ENCODE measurements at regions not wholly inside any gene's neighbourhood (a gene's known extent, or its start where the extent isn't known, plus 50 kb on each side); places are given as distances from the start of the nearest gene placed in this dataset.

DNA sequence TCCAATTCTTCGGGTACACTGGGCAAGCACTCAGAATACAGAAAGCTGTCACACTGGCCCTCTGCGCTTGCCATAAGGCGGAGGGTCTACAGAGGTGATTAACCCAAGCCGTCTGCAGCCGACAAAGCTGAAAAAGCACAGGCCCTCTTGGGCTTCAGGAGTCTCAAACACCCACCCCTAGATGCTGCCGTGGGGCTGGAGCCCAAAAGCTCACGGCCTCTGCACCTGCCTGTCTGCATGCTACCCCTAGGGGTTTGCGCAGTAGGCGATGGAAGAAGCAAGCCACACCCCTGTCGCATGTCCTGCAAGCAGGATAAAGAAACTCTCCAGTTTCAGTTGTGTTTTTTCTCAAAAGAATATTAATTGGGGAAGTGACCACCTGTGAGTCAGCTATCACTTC lies 118.8 kb upstream of the PLEKHA5 start:
- Histone ChIP-seq H3K36me3 (ENCODE audit: insufficient read depth, low read length) (no peaks in the 10 kb centered on the region), H2AFZ (ENCODE audit: low read depth, low read length) (no peak overlapping the region), H3K79me2 (replicated peaks; ENCODE audit: insufficient read depth, low read length) (no peaks in the 10 kb centered on the region), H3K27me3 (ENCODE audit: insufficient read depth, low read depth, low read length) (no peaks in the 10 kb centered on the region), H3F3A (ENCODE audit: insufficient read depth, low read length, poor library complexity, severe bottlenecking) (no peaks in the 10 kb centered on the region), H3K9ac (ENCODE audit: low read length) (no peak overlapping the region), H4K20me1 (ENCODE audit: insufficient read depth) (no peaks in the 10 kb centered on the region), H3K4me3 (ENCODE audit: low read length) (no peak overlapping the region), H3K27ac (ENCODE audit: low read length) (no peak overlapping the region), H3K9me2 (ENCODE audit: insufficient read depth, low read length) (no peaks in the 10 kb centered on the region), H3K9me3 (ENCODE audit: low read length) (no peaks in the 10 kb centered on the region), H3K4me2 (ENCODE audit: low read length) (no peak overlapping the region)
- TF ChIP-seq TAF1 (IDR thresholded peaks at IDR 0.05; ENCODE audit: low read depth) (no peak), EZH2 (IDR thresholded peaks at IDR 0.05; ENCODE audit: borderline replicate concordance, insufficient read depth, low read length, poor library complexity, severe bottlenecking) (no peak), POLR2AphosphoS5 (IDR thresholded peaks at IDR 0.05) (no peak), EP300 (conservative IDR thresholded peaks at IDR 0.05; ENCODE audit: poor library complexity, severe bottlenecking) (no peak), SMC3 (conservative IDR thresholded peaks at IDR 0.05; ENCODE audit: poor library complexity) (no peak), MXI1 (conservative IDR thresholded peaks at IDR 0.05; ENCODE audit: poor library complexity, severe bottlenecking) (no peak), RAD21 (conservative IDR thresholded peaks at IDR 0.05) (no peak)
- TF ChIP-seq, protein P1, sequence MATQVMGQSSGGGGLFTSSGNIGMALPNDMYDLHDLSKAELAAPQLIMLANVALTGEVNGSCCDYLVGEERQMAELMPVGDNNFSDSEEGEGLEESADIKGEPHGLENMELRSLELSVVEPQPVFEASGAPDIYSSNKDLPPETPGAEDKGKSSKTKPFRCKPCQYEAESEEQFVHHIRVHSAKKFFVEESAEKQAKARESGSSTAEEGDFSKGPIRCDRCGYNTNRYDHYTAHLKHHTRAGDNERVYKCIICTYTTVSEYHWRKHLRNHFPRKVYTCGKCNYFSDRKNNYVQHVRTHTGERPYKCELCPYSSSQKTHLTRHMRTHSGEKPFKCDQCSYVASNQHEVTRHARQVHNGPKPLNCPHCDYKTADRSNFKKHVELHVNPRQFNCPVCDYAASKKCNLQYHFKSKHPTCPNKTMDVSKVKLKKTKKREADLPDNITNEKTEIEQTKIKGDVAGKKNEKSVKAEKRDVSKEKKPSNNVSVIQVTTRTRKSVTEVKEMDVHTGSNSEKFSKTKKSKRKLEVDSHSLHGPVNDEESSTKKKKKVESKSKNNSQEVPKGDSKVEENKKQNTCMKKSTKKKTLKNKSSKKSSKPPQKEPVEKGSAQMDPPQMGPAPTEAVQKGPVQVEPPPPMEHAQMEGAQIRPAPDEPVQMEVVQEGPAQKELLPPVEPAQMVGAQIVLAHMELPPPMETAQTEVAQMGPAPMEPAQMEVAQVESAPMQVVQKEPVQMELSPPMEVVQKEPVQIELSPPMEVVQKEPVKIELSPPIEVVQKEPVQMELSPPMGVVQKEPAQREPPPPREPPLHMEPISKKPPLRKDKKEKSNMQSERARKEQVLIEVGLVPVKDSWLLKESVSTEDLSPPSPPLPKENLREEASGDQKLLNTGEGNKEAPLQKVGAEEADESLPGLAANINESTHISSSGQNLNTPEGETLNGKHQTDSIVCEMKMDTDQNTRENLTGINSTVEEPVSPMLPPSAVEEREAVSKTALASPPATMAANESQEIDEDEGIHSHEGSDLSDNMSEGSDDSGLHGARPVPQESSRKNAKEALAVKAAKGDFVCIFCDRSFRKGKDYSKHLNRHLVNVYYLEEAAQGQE (IDR thresholded peaks at IDR 0.05; ENCODE audit: borderline replicate concordance): no peak
- TF ChIP-seq, protein P2, sequence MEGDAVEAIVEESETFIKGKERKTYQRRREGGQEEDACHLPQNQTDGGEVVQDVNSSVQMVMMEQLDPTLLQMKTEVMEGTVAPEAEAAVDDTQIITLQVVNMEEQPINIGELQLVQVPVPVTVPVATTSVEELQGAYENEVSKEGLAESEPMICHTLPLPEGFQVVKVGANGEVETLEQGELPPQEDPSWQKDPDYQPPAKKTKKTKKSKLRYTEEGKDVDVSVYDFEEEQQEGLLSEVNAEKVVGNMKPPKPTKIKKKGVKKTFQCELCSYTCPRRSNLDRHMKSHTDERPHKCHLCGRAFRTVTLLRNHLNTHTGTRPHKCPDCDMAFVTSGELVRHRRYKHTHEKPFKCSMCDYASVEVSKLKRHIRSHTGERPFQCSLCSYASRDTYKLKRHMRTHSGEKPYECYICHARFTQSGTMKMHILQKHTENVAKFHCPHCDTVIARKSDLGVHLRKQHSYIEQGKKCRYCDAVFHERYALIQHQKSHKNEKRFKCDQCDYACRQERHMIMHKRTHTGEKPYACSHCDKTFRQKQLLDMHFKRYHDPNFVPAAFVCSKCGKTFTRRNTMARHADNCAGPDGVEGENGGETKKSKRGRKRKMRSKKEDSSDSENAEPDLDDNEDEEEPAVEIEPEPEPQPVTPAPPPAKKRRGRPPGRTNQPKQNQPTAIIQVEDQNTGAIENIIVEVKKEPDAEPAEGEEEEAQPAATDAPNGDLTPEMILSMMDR (IDR thresholded peaks at IDR 0.05; ENCODE audit: poor library complexity, severe bottlenecking): no peak

DNA sequence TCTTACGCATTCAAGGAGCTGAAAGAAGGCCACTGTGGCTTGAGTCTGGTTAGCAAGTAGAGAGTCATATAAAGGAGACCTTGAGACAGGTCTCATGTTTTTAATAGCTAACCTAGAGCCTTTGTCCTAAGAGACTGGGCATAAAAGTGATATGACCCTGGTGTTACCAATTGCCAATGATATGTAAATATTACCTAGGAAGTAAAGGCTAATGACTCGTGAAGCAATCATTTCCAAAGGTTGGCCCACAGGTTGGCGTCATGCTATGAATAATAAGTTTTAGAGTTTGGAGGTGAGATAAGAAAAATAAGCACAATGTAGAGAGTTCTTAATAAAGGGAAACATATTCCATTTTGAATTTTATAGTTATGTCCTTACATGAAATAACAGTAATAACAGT lies 116.6 kb upstream of the PLEKHA5 start:
- Histone ChIP-seq H3K9me3 (ENCODE audit: low read length) (no peaks in the 10 kb centered on the region), H4K20me1 (ENCODE audit: insufficient read depth) (no peaks in the 10 kb centered on the region), H2AFZ (ENCODE audit: low read depth, low read length) (no peak overlapping the region), H3K9me2 (ENCODE audit: insufficient read depth, low read length) (no peaks in the 10 kb centered on the region), H3F3A (ENCODE audit: insufficient read depth, low read length, poor library complexity, severe bottlenecking) (no peaks in the 10 kb centered on the region), H3K9ac (ENCODE audit: low read length) (no peak overlapping the region), H3K4me3 (ENCODE audit: low read length) (no peak overlapping the region), H3K36me3 (ENCODE audit: insufficient read depth, low read length) (no peaks in the 10 kb centered on the region), H3K27me3 (ENCODE audit: insufficient read depth, low read depth, low read length) (no peaks in the 10 kb centered on the region), H3K27ac (ENCODE audit: low read length) (no peak overlapping the region), H3K79me2 (replicated peaks; ENCODE audit: insufficient read depth, low read length) (no peaks in the 10 kb centered on the region), H3K4me2 (ENCODE audit: low read length) (no peak overlapping the region)
- TF ChIP-seq, protein P1 (IDR thresholded peaks at IDR 0.05; ENCODE audit: borderline replicate concordance): no peak
